Natural killer cell (primary cell): ENCODE measurements at regions not wholly inside any gene's neighbourhood (a gene's known extent, or its start where the extent isn't known, plus 50 kb on each side); places are given as distances from the start of the nearest gene placed in this dataset.

Source experiments
- ATAC-seq, 3 donors: fragments of 150-1000 bp in 2 of 3; fragments of 200-7000 bp in 1 of 3; cut with Tn5 transposase; 1 replicate in 1 of 3; 2 replicates in 2 of 3; pipeline ENCODE4 v1.10.0; 2021; ENCODE audit warnings: mild to moderate bottlenecking in 2 of 3, moderate library complexity in 2 of 3
- DNase-seq, 2 donors: peaks; one replicate each; pipeline versions ENCODE4 v3.0.0 to v3.0.0-alpha.2; 2013 to 2021; ENCODE audit warnings: mixed read lengths in 1 of 2
- H3K27ac ChIP-seq: one replicate; pipeline ENCODE4 v1.5.1; 2013; ENCODE audit warnings: mild to moderate bottlenecking, low read length
- H3K27me3 ChIP-seq: one replicate; pipeline ENCODE4 v1.6.1; 2013; ENCODE audit warnings: low read length; ENCODE audit not compliant: control insufficient read depth, insufficient read depth
- H3K36me3 ChIP-seq: one replicate; pipeline ENCODE4 v1.6.1; 2013; ENCODE audit warnings: low read length; ENCODE audit not compliant: control insufficient read depth, insufficient read depth
- H3K4me1 ChIP-seq: one replicate; pipeline ENCODE4 v1.6.1; 2013; ENCODE audit warnings: low read length; ENCODE audit not compliant: control insufficient read depth, insufficient read depth
- H3K4me3 ChIP-seq: one replicate; pipeline ENCODE4 v1.5.1; 2013; ENCODE audit warnings: low read length
- H3K9me3 ChIP-seq: one replicate; pipeline ENCODE4 v1.6.1; 2013; ENCODE audit warnings: low read length; ENCODE audit not compliant: control insufficient read depth, insufficient read depth
- H3K27ac Mint-ChIP-seq, 2 donors: one replicate each; pipeline ENCODE4 v1.8.0; 2022; ENCODE audit warnings: mild to moderate bottlenecking in 2 of 2, mixed read lengths in 2 of 2, moderate library complexity in 1 of 2
- H3K27me3 Mint-ChIP-seq, 2 donors: one replicate each; pipeline ENCODE4 v1.8.0; 2022; ENCODE audit warnings: low read depth in 2 of 2, mixed read lengths in 2 of 2
- H3K36me3 Mint-ChIP-seq: one replicate; pipeline ENCODE4 v1.8.0; 2022; ENCODE audit warnings: mixed read lengths
- H3K4me1 Mint-ChIP-seq, 2 donors: one replicate each; pipeline ENCODE4 v1.8.0; 2022; ENCODE audit warnings: mixed read lengths in 2 of 2
- H3K4me3 Mint-ChIP-seq: one replicate; pipeline ENCODE4 v1.8.0; 2022; ENCODE audit warnings: mild to moderate bottlenecking, moderate library complexity, mixed read lengths
- H3K9me3 Mint-ChIP-seq, 2 donors: one replicate each; pipeline ENCODE4 v1.8.0; 2022; ENCODE audit warnings: mixed read lengths in 2 of 2
- CTCF ChIP-seq: fragments of 200-600 bp; IDR thresholded peaks from one replicate; pipeline ENCODE4 v1.8.0; 2022; ENCODE audit warnings: antibody characterized with exemption
- WGBS: methylation state at CpG from one replicate; pipeline ENCODE4 v1.1.7; 2013; ENCODE audit warnings: missing lambda C conversion rate; ENCODE audit not compliant: insufficient coverage; 5-methylcytosine and 5-hydroxymethylcytosine counted together
- intact Hi-C: fragments of 100-400 bp; cut with micrococcal nuclease; formaldehyde crosslinking; loops from one replicate; pipeline ENCODE4 v1.14.2; 2022

GRCh38 chr2:184520441-184520840, 77.9 kb upstream of the ZNF804A start:
- no CpG with 5 or more reads among the region's 1 CpG for WGBS
- H3K9me3 Mint-ChIP-seq: peaks cover 2 to 22% of the 10 kb centered on the region in 2 donors
- Histone ChIP-seq H3K36me3 (no peaks in the 10 kb centered on the region), H3K4me1 (no peaks in the 10 kb centered on the region), H3K27ac (no peak overlapping the region), H3K9me3 (peaks cover 13% of the 10 kb centered on the region), H3K4me3 (no peak overlapping the region), H3K27me3 (no peaks in the 10 kb centered on the region)
- H3K36me3 Mint-ChIP-seq: no peaks in the 10 kb centered on the region
- no peak overlapping the region for H3K4me3 Mint-ChIP-seq
- intact Hi-C loops: no loop called here
- DNase-seq: no peak
- no peaks in the 10 kb centered on the region for H3K4me1 Mint-ChIP-seq
- no peak for ATAC-seq
- no peak overlapping the region for H3K27ac Mint-ChIP-seq
- TF ChIP-seq CTCF: no peak
- H3K27me3 Mint-ChIP-seq: no peaks in the 10 kb centered on the region

- no peak for ATAC-seq
- Mint-ChIP-seq H3K36me3 (no peaks in the 10 kb centered on the region), H3K27ac (no peak overlapping the region), H3K27me3 (no peaks in the 10 kb centered on the region), H3K4me3 (no peak overlapping the region), H3K9me3 (peaks cover 2 to 8% of the 10 kb centered on the region in 2 donors), H3K4me1 (no peaks in the 10 kb centered on the region)
- no peak overlapping the region for H3K27ac ChIP-seq
- TF ChIP-seq CTCF: no peak
- peaks cover 22% of the 10 kb centered on the region for H3K9me3 ChIP-seq
- intact Hi-C loops: no loop called here
- H3K36me3 ChIP-seq: no peaks in the 10 kb centered on the region
- DNase-seq: no peak
- H3K4me3 ChIP-seq: no peak overlapping the region
- no peaks in the 10 kb centered on the region for H3K4me1 ChIP-seq
- WGBS: 88% methylated on average over 11 of the region's 11 CpGs
- no peaks in the 10 kb centered on the region for H3K27me3 ChIP-seq
Observed at GRCh38 chr2:184523732-184524131, 74.6 kb upstream of the ZNF804A start.

GRCh38 chr2:184524551-184525382, 73.6 kb upstream of the ZNF804A start:
- H3K27me3 Mint-ChIP-seq: no peaks in the 10 kb centered on the region
- Histone ChIP-seq H3K36me3 (no peaks in the 10 kb centered on the region), H3K4me1 (no peaks in the 10 kb centered on the region), H3K27ac (no peak overlapping the region), H3K9me3 (peaks cover 29% of the 10 kb centered on the region), H3K4me3 (no peak overlapping the region), H3K27me3 (no peaks in the 10 kb centered on the region)
- WGBS: 91% methylated on average over 16 of the region's 16 CpGs
- ATAC-seq: no peak
- peaks cover 2 to 5% of the 10 kb centered on the region in 2 donors for H3K9me3 Mint-ChIP-seq
- H3K27ac Mint-ChIP-seq: no peak overlapping the region
- no peaks in the 10 kb centered on the region for H3K36me3 Mint-ChIP-seq
- no peak for DNase-seq
- intact Hi-C loops: no loop called here
- no peak overlapping the region for H3K4me3 Mint-ChIP-seq
- no peaks in the 10 kb centered on the region for H3K4me1 Mint-ChIP-seq
- no peak for TF ChIP-seq CTCF

- Mint-ChIP-seq H3K4me3 (no peak overlapping the region), H3K27ac (no peak overlapping the region), H3K27me3 (no peaks in the 10 kb centered on the region), H3K9me3 (peaks cover 3 to 4% of the 10 kb centered on the region in 2 donors), H3K36me3 (no peaks in the 10 kb centered on the region), H3K4me1 (no peaks in the 10 kb centered on the region)
- Histone ChIP-seq H3K27me3 (no peaks in the 10 kb centered on the region), H3K36me3 (no peaks in the 10 kb centered on the region), H3K9me3 (peaks cover 37% of the 10 kb centered on the region), H3K4me1 (no peaks in the 10 kb centered on the region), H3K4me3 (no peak overlapping the region), H3K27ac (no peak overlapping the region)
- DNase-seq (no peak), ATAC-seq (no peak)
- intact Hi-C loops: no loop called here
- no peak for TF ChIP-seq CTCF
Observed at GRCh38 chr2:184527058-184527457, 71.3 kb upstream of the ZNF804A start.
